ENCODE measurements at regions not wholly inside any gene's neighbourhood (a gene's known extent, or its start where the extent isn't known, plus 50 kb on each side); places are given as distances from the start of the nearest gene placed in this dataset.

DNA sequence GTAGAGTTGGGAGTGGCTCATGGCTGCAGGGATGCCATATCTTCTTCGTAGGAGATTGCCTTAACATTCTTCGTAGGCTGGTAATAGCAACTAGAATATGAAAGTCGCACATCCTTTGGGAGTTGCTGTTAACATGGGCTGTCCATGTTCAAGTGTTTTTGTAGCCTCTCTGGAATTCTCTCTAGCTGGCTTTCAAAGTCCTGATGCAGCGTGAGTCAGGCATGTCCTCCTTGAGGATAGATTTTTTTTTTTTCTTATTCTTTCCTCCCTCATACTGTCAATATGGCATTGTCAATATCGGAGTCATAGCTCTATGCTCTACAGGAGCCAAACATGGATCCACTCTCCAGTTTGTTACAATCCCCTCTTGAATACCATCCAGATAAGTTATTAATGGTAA lies 494.8 kb upstream of the WWC1 start:
- TF ChIP-seq TCF4 (CRISPR knock-in tag; IDR thresholded peaks at IDR 0.05; ENCODE audit: borderline replicate concordance) (no peak), OSR1 (CRISPR knock-in tag; IDR thresholded peaks at IDR 0.05) (no peak), ZNF8 (CRISPR knock-in tag; IDR thresholded peaks at IDR 0.05) (no peak), ZC3H10 (CRISPR knock-in tag; IDR thresholded peaks at IDR 0.05) (no peak), ZFP30 (CRISPR knock-in tag; IDR thresholded peaks at IDR 0.05) (no peak)
- TF ChIP-seq, protein P1, sequence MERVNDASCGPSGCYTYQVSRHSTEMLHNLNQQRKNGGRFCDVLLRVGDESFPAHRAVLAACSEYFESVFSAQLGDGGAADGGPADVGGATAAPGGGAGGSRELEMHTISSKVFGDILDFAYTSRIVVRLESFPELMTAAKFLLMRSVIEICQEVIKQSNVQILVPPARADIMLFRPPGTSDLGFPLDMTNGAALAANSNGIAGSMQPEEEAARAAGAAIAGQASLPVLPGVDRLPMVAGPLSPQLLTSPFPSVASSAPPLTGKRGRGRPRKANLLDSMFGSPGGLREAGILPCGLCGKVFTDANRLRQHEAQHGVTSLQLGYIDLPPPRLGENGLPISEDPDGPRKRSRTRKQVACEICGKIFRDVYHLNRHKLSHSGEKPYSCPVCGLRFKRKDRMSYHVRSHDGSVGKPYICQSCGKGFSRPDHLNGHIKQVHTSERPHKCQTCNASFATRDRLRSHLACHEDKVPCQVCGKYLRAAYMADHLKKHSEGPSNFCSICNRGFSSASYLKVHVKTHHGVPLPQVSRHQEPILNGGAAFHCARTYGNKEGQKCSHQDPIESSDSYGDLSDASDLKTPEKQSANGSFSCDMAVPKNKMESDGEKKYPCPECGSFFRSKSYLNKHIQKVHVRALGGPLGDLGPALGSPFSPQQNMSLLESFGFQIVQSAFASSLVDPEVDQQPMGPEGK (CRISPR knock-in tag; IDR thresholded peaks at IDR 0.05; ENCODE audit: borderline replicate concordance) = no peak

All from SK-N-SH treated with all-trans-retinoic acid at 6 μM for 48 hours (cell line).